NCI-H69 (cell line): ENCODE measurements at regions not wholly inside any gene's neighbourhood (a gene's known extent, or its start where the extent isn't known, plus 50 kb on each side); places are given as distances from the start of the nearest gene placed in this dataset.

Experiments used
- DNase-seq: peaks from one replicate; lab custom pipeline; 2025; lab: John Stamatoyannopoulos, UW

DNA sequence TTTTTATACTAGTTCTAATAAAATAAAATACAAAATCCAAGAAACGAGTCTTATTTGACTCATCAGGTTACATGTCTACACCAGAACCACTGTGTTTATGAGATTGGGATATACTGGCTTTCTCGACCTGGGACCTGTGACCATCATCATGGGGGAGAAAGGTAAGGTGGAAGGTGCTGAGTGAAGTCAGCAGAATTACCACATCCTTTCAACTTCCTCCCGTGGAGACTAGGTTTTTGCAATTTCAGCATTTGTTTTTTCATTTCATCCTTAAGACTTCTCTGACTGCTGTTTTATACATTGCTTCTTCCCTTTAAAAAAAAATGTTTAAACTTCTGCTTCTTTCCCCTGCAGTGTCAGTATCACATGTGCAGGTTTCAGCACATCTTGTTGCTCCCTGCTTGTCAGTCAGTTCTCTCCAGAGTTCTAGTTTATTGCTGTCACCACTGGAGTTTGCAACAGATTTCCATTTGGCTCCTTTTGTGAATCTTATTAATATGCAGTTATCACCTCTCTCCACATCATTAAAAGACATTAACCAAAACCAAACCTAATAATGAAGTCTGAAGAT lies 60.4 kb upstream of the HAO2 start:
- no peak for DNase-seq

DNA sequence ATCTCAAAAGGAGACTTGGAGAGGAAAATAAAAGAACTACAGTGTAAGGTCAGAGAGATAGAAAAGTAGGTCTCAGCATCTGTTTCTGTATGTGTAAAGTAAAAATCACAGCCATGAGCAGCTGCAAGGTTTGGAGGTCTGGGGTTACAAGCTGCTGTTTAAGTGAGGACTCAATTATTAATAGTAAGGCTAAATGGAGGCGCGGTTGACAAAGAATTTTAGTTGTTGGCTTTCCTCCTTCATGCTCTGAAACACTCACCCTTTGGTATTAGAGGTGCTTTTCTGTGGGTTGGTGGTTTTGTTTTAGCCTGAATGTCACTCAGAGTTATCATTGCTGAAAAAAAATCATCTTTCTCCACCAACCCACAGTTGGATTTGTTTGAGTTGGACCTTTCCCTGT lies 59.8 kb upstream of the HAO2 start:
- DNase-seq, result no peak

- DNase-seq, result no peak
Measured at GRCh38 chr1:119310301-119310700, 58.3 kb upstream of the HAO2 start.

- DNase-seq, result no peak
Measured at GRCh38 chr1:119312500-119312899, 56.1 kb upstream of the HAO2 start.

- DNase-seq, result no peak
Measured at GRCh38 chr1:119314001-119314796, 54.4 kb upstream of the HAO2 start.

DNA sequence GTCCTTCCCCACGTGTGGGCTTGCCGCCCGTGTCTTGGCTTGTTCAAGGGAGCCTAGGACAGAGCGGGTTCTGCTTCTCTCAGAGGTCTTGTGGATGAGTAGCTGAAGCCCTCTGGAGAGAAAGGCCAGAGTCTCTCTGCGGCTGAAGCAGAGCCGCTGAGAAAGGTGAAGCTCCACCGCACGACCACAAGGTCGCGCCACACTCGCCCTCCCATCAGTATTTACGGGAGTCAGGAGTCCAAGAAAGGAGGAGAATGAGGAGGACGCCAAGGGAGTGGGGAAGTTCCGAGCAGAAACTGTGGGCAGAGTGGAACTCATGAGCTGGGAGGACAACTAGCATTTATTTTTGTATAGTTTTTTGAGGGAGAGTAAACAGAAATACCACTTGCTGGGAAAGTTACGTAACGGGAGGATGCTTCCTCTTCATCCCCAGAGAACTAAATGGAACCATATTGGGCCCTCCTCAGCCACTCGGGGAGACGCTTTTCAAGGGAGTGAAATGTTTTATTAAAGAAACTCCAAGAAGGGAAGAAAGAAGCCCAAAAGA lies 51.6 kb upstream of the HAO2 start:
- DNase-seq, result no peak

DNA sequence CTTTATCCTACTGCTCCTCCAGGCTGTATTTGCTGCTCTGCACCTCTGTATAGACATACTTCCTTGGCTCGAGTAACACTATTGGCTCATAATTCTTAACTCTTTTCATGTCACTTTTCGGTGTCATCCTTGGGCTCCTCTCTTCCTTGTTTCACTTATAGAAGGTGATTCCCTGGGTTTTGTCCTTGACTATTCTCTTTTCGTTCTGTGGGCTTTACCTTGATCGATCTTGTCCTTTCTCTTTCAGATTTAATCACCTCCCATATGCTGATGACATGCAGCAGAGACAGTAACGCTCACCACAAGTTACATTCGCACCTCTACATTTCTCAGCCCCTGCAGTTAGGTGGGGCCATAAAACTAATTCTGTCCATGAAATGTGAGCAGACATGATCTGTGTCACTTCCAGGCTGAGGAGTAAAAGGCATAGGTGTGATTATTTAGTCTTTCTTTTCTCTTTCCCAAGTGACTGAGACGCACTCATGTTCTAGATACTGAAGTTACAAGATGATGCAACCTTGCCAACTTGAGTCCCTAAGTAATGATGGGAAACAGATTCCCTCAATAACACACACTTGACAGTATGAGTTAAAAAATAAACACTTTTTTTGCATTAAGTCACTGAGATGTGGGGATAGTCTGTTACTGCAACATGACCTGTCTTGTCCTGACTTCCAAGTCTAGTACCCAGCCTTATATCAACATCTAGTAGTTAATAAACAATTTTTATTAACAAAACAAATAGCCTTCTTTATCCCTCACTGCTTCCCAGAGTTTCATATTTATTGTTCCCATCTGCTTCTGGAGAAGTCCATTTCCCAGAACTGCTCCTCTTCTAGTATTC lies 49.9 kb upstream of the HAO2 start:
- DNase-seq, result no peak
